ENCODE measurements at regions not wholly inside any gene's neighbourhood (a gene's known extent, or its start where the extent isn't known, plus 50 kb on each side); places are given as distances from the start of the nearest gene placed in this dataset.

DNA sequence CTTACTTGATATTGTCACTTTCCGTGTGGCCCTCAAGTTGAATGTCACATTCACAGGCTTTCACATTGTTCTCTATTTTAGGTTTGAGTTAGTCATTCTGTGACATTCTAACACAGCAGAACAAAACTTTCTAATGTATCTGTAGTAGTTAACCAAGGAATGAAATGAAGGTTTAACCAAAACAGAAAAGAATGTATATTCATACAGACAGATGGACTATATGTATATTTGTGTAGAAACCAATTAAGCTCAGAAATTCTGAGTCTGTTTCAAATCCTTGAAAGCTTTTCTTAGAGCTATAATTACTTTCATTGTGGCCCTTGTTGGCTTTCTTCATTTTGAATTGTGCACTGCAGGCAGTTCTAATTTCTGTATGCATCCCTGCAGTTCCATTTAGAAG, 654.7 kb downstream of the LRRC70 start:
- TF ChIP-seq ETV6 (IDR thresholded peaks at IDR 0.05; ENCODE audit: borderline replicate concordance in 1 of 2, low read depth in 2 of 2, low read length in 1 of 2) (no peak), ETV6 (CRISPR knock-in tag; IDR thresholded peaks at IDR 0.05; ENCODE audit: borderline replicate concordance) (no peak), EP300 (IDR thresholded peaks at IDR 0.05; ENCODE audit: low read length) (no peak), NONO (IDR thresholded peaks at IDR 0.05; ENCODE audit: low read depth in 2 of 2, low read length in 1 of 2) (no peak), CTBP1 (IDR thresholded peaks at IDR 0.05; ENCODE audit: borderline replicate concordance) (no peak), TARDBP (IDR thresholded peaks at IDR 0.05) (no peak), NFIC (IDR thresholded peaks at IDR 0.05) (no peak), HNRNPL (IDR thresholded peaks at IDR 0.05; ENCODE audit: low read depth, low read length) (no peak), ZNF561 (CRISPR knock-in tag; conservative IDR thresholded peaks at IDR 0.05) (no peak)
- TF ChIP-seq, protein P1, sequence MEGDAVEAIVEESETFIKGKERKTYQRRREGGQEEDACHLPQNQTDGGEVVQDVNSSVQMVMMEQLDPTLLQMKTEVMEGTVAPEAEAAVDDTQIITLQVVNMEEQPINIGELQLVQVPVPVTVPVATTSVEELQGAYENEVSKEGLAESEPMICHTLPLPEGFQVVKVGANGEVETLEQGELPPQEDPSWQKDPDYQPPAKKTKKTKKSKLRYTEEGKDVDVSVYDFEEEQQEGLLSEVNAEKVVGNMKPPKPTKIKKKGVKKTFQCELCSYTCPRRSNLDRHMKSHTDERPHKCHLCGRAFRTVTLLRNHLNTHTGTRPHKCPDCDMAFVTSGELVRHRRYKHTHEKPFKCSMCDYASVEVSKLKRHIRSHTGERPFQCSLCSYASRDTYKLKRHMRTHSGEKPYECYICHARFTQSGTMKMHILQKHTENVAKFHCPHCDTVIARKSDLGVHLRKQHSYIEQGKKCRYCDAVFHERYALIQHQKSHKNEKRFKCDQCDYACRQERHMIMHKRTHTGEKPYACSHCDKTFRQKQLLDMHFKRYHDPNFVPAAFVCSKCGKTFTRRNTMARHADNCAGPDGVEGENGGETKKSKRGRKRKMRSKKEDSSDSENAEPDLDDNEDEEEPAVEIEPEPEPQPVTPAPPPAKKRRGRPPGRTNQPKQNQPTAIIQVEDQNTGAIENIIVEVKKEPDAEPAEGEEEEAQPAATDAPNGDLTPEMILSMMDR (IDR thresholded peaks at IDR 0.05 in 2 of 3, conservative IDR thresholded peaks at IDR 0.05 in 1 of 3; ENCODE audit: insufficient read depth in 2 of 3, low read depth in 1 of 3, low read length in 3 of 3): no peak

All from K562 (cell line).